WTC11 (cell line): ENCODE measurements at regions not wholly inside any gene's neighbourhood (a gene's known extent, or its start where the extent isn't known, plus 50 kb on each side); places are given as distances from the start of the nearest gene placed in this dataset.

Source experiments
- ATAC-seq: fragments of 200-7000 bp; cut with Tn5 transposase; 2 replicates; pipeline ENCODE4 v1.10.0; 2021; ENCODE audit warnings: mild to moderate bottlenecking, moderate library complexity
- CTCF ChIA-PET: fragments of 300-600 bp; sonication (Branson Sonifier 250); formaldehyde crosslinking; loops from one replicate; lab custom pipeline; 2021; ENCODE audit warnings: antibody characterized with exemption; lab: Charles Lee
- POLR2A ChIA-PET: fragments of 350-600 bp; sonication (Branson Sonifier 250); formaldehyde crosslinking; loops from one replicate; lab custom pipeline; 2021; ENCODE audit warnings: antibody characterized with exemption; lab: Charles Lee
- DNase-seq: peaks from one replicate; pipeline ENCODE4 v3.0.0; 2021; ENCODE audit warnings: low spot score
- H3K27ac Mint-ChIP-seq: 2 replicates; pipeline ENCODE4 v1.8.0; 2021; ENCODE audit warnings: mixed read lengths
- H3K27me3 Mint-ChIP-seq: 2 replicates; pipeline ENCODE4 v1.8.0; 2021; ENCODE audit warnings: low read depth, mild to moderate bottlenecking, moderate library complexity, mixed read lengths
- H3K36me3 Mint-ChIP-seq: 2 replicates; pipeline ENCODE4 v1.8.0; 2021; ENCODE audit warnings: mixed read lengths
- H3K4me1 Mint-ChIP-seq: 2 replicates; pipeline ENCODE4 v1.8.0; 2022; ENCODE audit warnings: mixed read lengths
- H3K4me3 Mint-ChIP-seq: 2 replicates; pipeline ENCODE4 v1.8.0; 2021; ENCODE audit warnings: mild to moderate bottlenecking, moderate library complexity, mixed read lengths
- H3K9me3 Mint-ChIP-seq: 2 replicates; pipeline ENCODE4 v1.8.0; 2021; ENCODE audit warnings: mixed read lengths
- ARID4B ChIP-seq: sonication (generic); formaldehyde crosslinking; IDR thresholded peaks from 2 replicates; pipeline ENCODE4 v1.8.0; 2023; ENCODE audit warnings: missing genetic modification reagents, mild to moderate bottlenecking, borderline replicate concordance
- CBFB ChIP-seq: sonication (generic); formaldehyde crosslinking; IDR thresholded peaks from 2 replicates; pipeline ENCODE4 v1.8.1; 2022; ENCODE audit warnings: mild to moderate bottlenecking, low read depth, missing genetic modification reagents
- CDX4 ChIP-seq: fragments of 250-450 bp; sonication (Bioruptor Pico); IDR thresholded peaks from 2 replicates; pipeline ENCODE4 v1.9.0; 2021; ENCODE audit warnings: moderate library complexity, mild to moderate bottlenecking, inconsistent platforms, borderline replicate concordance
- CTCF ChIP-seq: fragments of 200-600 bp; IDR thresholded peaks from 2 replicates; pipeline ENCODE4 v1.8.0; 2022; ENCODE audit warnings: antibody characterized with exemption
- FOXK1 ChIP-seq: sonication (generic); formaldehyde crosslinking; IDR thresholded peaks from 2 replicates; pipeline ENCODE4 v1.8.0; 2022; ENCODE audit warnings: mild to moderate bottlenecking, moderate library complexity, missing genetic modification reagents
- GABPB1 ChIP-seq: sonication (generic); formaldehyde crosslinking; IDR thresholded peaks from 2 replicates; pipeline ENCODE4 v1.8.1; 2023; ENCODE audit warnings: mild to moderate bottlenecking, missing genetic modification reagents
- IRF1 ChIP-seq: sonication (generic); formaldehyde crosslinking; IDR thresholded peaks from 2 replicates; pipeline ENCODE4 v1.8.0; 2023; ENCODE audit warnings: missing genetic modification reagents
- IRF2 ChIP-seq: sonication (generic); formaldehyde crosslinking; IDR thresholded peaks from 2 replicates; pipeline ENCODE4 v1.8.0; 2022; ENCODE audit warnings: low read depth, missing genetic modification reagents, borderline replicate concordance
- NR3C1 ChIP-seq: sonication (generic); formaldehyde crosslinking; conservative IDR thresholded peaks from 2 replicates; pipeline ENCODE4 v1.8.1; 2023; ENCODE audit warnings: low read depth, mild to moderate bottlenecking, missing genetic modification reagents
- PREB ChIP-seq: sonication (generic); formaldehyde crosslinking; IDR thresholded peaks from 2 replicates; pipeline ENCODE4 v1.8.1; 2022; ENCODE audit warnings: mild to moderate bottlenecking, missing genetic modification reagents, moderate library complexity, borderline replicate concordance
- RORB ChIP-seq: fragments of 250-450 bp; sonication (Bioruptor Pico); IDR thresholded peaks from 2 replicates; pipeline ENCODE4 v1.9.0; 2021; ENCODE audit warnings: mild to moderate bottlenecking
- USF1 ChIP-seq: sonication (generic); formaldehyde crosslinking; IDR thresholded peaks from 2 replicates; pipeline ENCODE4 v1.8.0; 2022; ENCODE audit warnings: mild to moderate bottlenecking, missing genetic modification reagents
- ZBTB43 ChIP-seq: sonication (generic); formaldehyde crosslinking; IDR thresholded peaks from 2 replicates; pipeline ENCODE4 v1.8.1; 2023; ENCODE audit warnings: mild to moderate bottlenecking, missing genetic modification reagents
- ZMAT4 ChIP-seq: fragments of 250-450 bp; sonication (Bioruptor Pico); IDR thresholded peaks from 2 replicates; pipeline ENCODE4 v1.9.0; 2021; ENCODE audit warnings: mild to moderate bottlenecking
- ZNF396 ChIP-seq: fragments of 250-450 bp; sonication (Bioruptor Pico); IDR thresholded peaks from 2 replicates; pipeline ENCODE4 v1.8.0; 2021; ENCODE audit warnings: mild to moderate bottlenecking, moderate library complexity, borderline replicate concordance
- ZNF532 ChIP-seq: fragments of 250-450 bp; sonication (Bioruptor Pico); IDR thresholded peaks from 2 replicates; pipeline ENCODE4 v1.9.0; 2021; ENCODE audit warnings: mild to moderate bottlenecking, borderline replicate concordance
- ZNF671 ChIP-seq: fragments of 250-450 bp; sonication (Bioruptor Pico); IDR thresholded peaks from 2 replicates; pipeline ENCODE4 v1.8.0; 2021; ENCODE audit warnings: mild to moderate bottlenecking

GRCh38 chr2:217074576-217075255 lies 214.9 kb upstream of the TNP1 start:
- TF ChIP-seq ZBTB43 (CRISPR knock-in tag) (no peak), CTCF (no peak), IRF2 (no peak), ZNF671 (CRISPR knock-in tag) (no peak), CBFB (no peak), RORB (CRISPR knock-in tag) (no peak), PREB (CRISPR knock-in tag) (no peak), CDX4 (CRISPR knock-in tag) (no peak), USF1 (CRISPR knock-in tag) (no peak), ZNF532 (CRISPR knock-in tag) (no peak)
- Mint-ChIP-seq H3K36me3 (no peaks in the 10 kb centered on the region), H3K4me1 (no peaks in the 10 kb centered on the region), H3K4me3 (no peak overlapping the region), H3K9me3 (no peaks in the 10 kb centered on the region), H3K27ac (no peak overlapping the region), H3K27me3 (no peaks in the 10 kb centered on the region)
- POLR2A ChIA-PET, result no interaction called here
- ATAC-seq (no peak), DNase-seq (no peak)
- CTCF ChIA-PET, result interaction anchor here (1.5 kb wide), 1 partner anchor 387 kb away, joined by 3 read pairs; no protein-coding TSS in a partner anchor

- POLR2A ChIA-PET, result interaction anchor here (0.7 kb wide), 2 partner anchors 387 to 1917 kb away, joined by 5 read pairs; no protein-coding TSS in a partner anchor
- Mint-ChIP-seq H3K27me3 (no peaks in the 10 kb centered on the region), H3K36me3 (no peaks in the 10 kb centered on the region), H3K27ac (peak overlapping the region; percentile 37; the same call in 1 of the 2 replicates), H3K9me3 (peaks cover 7% of the 10 kb centered on the region), H3K4me3 (no peak overlapping the region), H3K4me1 (no peaks in the 10 kb centered on the region)
- CTCF ChIA-PET, result interaction anchor here (0.6 to 1.4 kb wide), 2 partner anchors 377 to 1821 kb away, joined by 3 to 4 read pairs; no protein-coding TSS in a partner anchor
- ATAC-seq (no peak), DNase-seq (no peak)
- TF ChIP-seq ZNF396 (CRISPR knock-in tag) (no peak), NR3C1 (CRISPR knock-in tag) (no peak), ARID4B (CRISPR knock-in tag) (no peak), FOXK1 (CRISPR knock-in tag) (no peak), GABPB1 (no peak), ZMAT4 (CRISPR knock-in tag) (no peak), IRF1 (no peak)
Measured at GRCh38 chr2:217071416-217071815, 211.6 kb upstream of the TNP1 start.
